NAMALWA (cell line): ENCODE measurements at regions not wholly inside any gene's neighbourhood (a gene's known extent, or its start where the extent isn't known, plus 50 kb on each side); places are given as distances from the start of the nearest gene placed in this dataset.
A peak's percentile ranks its signal among the peaks of the same experiment; 100 is the strongest.
"Not testable (repeated sequence)": the region's sequence is repeated elsewhere in the genome, so short reads cannot be mapped to it uniquely, and the experiment has no call there.

Experiments used
- DNase-seq: peaks from one replicate; pipeline ENCODE4 v3.0.0-alpha.2; 2015; ENCODE audit warnings: low spot score

- DNase-seq: no peak
Observed at GRCh38 chr4:28092610-28093009, 1232.0 kb downstream of the STIM2 start.

- DNase-seq: no peak
Observed at GRCh38 chr4:28093071-28093470, 1232.4 kb downstream of the STIM2 start.

- DNase-seq: no peak
Observed at GRCh38 chr4:28101583-28101982, 1240.9 kb downstream of the STIM2 start.

- DNase-seq: no peak
Observed at GRCh38 chr4:28105271-28105859, 1244.7 kb downstream of the STIM2 start.

- no peak for DNase-seq
Observed at GRCh38 chr4:28106155-28106554, 1245.5 kb downstream of the STIM2 start.

- DNase-seq: no peak
Observed at GRCh38 chr4:28109801-28110200, 1249.2 kb downstream of the STIM2 start.

GRCh38 chr4:28112691-28113335 is 1252.2 kb downstream of the STIM2 start:
- DNase-seq: not testable (repeated sequence)

GRCh38 chr4:28113586-28113985 is 1252.9 kb downstream of the STIM2 start:
- not testable (repeated sequence) for DNase-seq

- not testable (repeated sequence) for DNase-seq
Observed at GRCh38 chr4:28116526-28117083, 1256.0 kb downstream of the STIM2 start.

- DNase-seq: no peak
Observed at GRCh38 chr4:28117084-28117682, 1256.5 kb downstream of the STIM2 start.

GRCh38 chr4:28146191-28146590 is 1285.5 kb downstream of the STIM2 start:
- no peak for DNase-seq

- DNase-seq: no peak
Observed at GRCh38 chr4:28148221-28148620, 1287.6 kb downstream of the STIM2 start.

GRCh38 chr4:28149762-28150161 is 1289.1 kb downstream of the STIM2 start:
- DNase-seq: no peak

- DNase-seq: no peak
Observed at GRCh38 chr4:28151314-28151713, 1290.7 kb downstream of the STIM2 start.

GRCh38 chr4:28167411-28167810 is 1306.8 kb downstream of the STIM2 start:
- no peak for DNase-seq

- no peak for DNase-seq
Observed at GRCh38 chr4:28176942-28177341, 1316.3 kb downstream of the STIM2 start.

- DNase-seq: no peak
Observed at GRCh38 chr4:28177641-28178040, 1317.0 kb downstream of the STIM2 start.

- no peak for DNase-seq
Observed at GRCh38 chr4:28179126-28179525, 1318.5 kb downstream of the STIM2 start.

GRCh38 chr4:28209371-28209924 is 1348.8 kb downstream of the STIM2 start:
- no peak for DNase-seq

GRCh38 chr4:28211676-28212470 is 1351.2 kb downstream of the STIM2 start:
- DNase-seq: no peak

GRCh38 chr4:28221536-28221935 is 1360.9 kb downstream of the STIM2 start:
- DNase-seq: no peak

- peak; percentile 37 for DNase-seq
Observed at GRCh38 chr4:28225050-28225449, 1364.4 kb downstream of the STIM2 start.
